GM23338 (cell line): ENCODE measurements at regions not wholly inside any gene's neighbourhood (a gene's known extent, or its start where the extent isn't known, plus 50 kb on each side); places are given as distances from the start of the nearest gene placed in this dataset.

Source experiments
- CREB1 ChIP-seq: fragments of 250-450 bp; sonication (Bioruptor Pico); IDR thresholded peaks from 2 replicates; pipeline ENCODE4 v1.5.0; 2020; ENCODE audit warnings: low read depth, mild to moderate bottlenecking, moderate library complexity
- EZH2 ChIP-seq: fragments of 200-600 bp; sonication (generic); IDR thresholded peaks from one replicate; pipeline ENCODE4 v1.8.0; 2017; ENCODE audit warnings: antibody characterized with exemption, mild to moderate bottlenecking, low read depth; ENCODE audit not compliant: unreplicated experiment
- EZH2phosphoT487 ChIP-seq: fragments of 200-600 bp; sonication (generic); IDR thresholded peaks from one replicate; pipeline ENCODE4 v1.8.1; 2018; ENCODE audit warnings: antibody characterized with exemption; ENCODE audit not compliant: unreplicated experiment
- NANOG ChIP-seq: IDR thresholded peaks from 2 replicates; pipeline ENCODE4 v1.6.1; 2016; ENCODE audit warnings: antibody characterized with exemption, borderline replicate concordance
- POLR2AphosphoS5 ChIP-seq: IDR thresholded peaks from 2 replicates; pipeline ENCODE4 v1.6.1; 2016; ENCODE audit warnings: antibody characterized with exemption, low read depth
- STAT1 ChIP-seq: IDR thresholded peaks from one replicate; pipeline ENCODE4 v1.6.1; 2016; ENCODE audit warnings: antibody characterized with exemption; ENCODE audit not compliant: unreplicated experiment
- ZNF114 ChIP-seq: fragments of 250-450 bp; sonication (Bioruptor Pico); IDR thresholded peaks from 2 replicates; pipeline ENCODE4 v1.5.0; 2020; ENCODE audit warnings: mild to moderate bottlenecking, moderate library complexity
- ZNF331 ChIP-seq: fragments of 250-450 bp; sonication (Bioruptor Pico); IDR thresholded peaks from 2 replicates; pipeline ENCODE4 v1.5.0; 2020; ENCODE audit warnings: low read depth, mild to moderate bottlenecking, moderate library complexity
- TF ChIP-seq, protein P1 (sequence below), 2 experiments: fragments of 200-600 bp in 1 of 2; sonication (generic) in 1 of 2; conservative IDR thresholded peaks; 2 replicates each; pipeline versions ENCODE4 v1.5.1 to v1.6.1; 2016 to 2017; ENCODE audit warnings: antibody characterized with exemption in 2 of 2, low read depth in 2 of 2, mild to moderate bottlenecking in 2 of 2, moderate library complexity in 1 of 2
- TF ChIP-seq, protein P2 (sequence below): IDR thresholded peaks from one replicate; pipeline ENCODE4 v1.6.1; 2018; ENCODE audit warnings: antibody characterized with exemption; ENCODE audit not compliant: unreplicated experiment
- TF ChIP-seq, protein P3 (sequence below): fragments of 250-450 bp; sonication (Bioruptor Pico); IDR thresholded peaks from 2 replicates; pipeline ENCODE4 v1.5.0; 2020; ENCODE audit warnings: mild to moderate bottlenecking, moderate library complexity

DNA sequence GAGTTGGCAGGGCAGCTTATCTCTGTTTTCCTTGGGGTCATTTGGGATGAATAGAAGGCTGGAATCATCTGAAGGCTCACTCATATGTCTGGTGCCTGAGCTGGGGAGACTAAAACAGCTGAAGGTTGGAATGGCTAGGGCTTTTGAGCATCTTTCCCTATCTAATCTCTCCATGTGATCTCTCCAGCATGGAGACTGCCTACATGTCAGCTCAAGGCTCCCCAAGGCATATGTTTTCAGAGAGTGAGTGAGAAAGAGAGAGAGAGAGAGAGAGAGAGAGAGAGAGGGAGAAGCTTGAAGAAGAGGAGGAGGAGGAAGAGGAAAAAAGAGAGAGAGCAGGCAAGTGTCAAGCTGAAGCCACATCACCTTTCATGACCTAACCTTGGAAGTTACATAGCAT, 143.4 kb downstream of the EBLN2 start:
- TF ChIP-seq, protein P1, sequence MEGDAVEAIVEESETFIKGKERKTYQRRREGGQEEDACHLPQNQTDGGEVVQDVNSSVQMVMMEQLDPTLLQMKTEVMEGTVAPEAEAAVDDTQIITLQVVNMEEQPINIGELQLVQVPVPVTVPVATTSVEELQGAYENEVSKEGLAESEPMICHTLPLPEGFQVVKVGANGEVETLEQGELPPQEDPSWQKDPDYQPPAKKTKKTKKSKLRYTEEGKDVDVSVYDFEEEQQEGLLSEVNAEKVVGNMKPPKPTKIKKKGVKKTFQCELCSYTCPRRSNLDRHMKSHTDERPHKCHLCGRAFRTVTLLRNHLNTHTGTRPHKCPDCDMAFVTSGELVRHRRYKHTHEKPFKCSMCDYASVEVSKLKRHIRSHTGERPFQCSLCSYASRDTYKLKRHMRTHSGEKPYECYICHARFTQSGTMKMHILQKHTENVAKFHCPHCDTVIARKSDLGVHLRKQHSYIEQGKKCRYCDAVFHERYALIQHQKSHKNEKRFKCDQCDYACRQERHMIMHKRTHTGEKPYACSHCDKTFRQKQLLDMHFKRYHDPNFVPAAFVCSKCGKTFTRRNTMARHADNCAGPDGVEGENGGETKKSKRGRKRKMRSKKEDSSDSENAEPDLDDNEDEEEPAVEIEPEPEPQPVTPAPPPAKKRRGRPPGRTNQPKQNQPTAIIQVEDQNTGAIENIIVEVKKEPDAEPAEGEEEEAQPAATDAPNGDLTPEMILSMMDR (conservative IDR thresholded peaks at IDR 0.05; ENCODE audit: low read depth in 2 of 2): no peak
- TF ChIP-seq POLR2AphosphoS5 (no peak), EZH2 (no peak), EZH2phosphoT487 (no peak), CREB1 (CRISPR knock-in tag) (no peak), ZNF114 (CRISPR knock-in tag) (no peak), NANOG (no peak), STAT1 (no peak), ZNF331 (CRISPR knock-in tag) (no peak)
- TF ChIP-seq, protein P2, sequence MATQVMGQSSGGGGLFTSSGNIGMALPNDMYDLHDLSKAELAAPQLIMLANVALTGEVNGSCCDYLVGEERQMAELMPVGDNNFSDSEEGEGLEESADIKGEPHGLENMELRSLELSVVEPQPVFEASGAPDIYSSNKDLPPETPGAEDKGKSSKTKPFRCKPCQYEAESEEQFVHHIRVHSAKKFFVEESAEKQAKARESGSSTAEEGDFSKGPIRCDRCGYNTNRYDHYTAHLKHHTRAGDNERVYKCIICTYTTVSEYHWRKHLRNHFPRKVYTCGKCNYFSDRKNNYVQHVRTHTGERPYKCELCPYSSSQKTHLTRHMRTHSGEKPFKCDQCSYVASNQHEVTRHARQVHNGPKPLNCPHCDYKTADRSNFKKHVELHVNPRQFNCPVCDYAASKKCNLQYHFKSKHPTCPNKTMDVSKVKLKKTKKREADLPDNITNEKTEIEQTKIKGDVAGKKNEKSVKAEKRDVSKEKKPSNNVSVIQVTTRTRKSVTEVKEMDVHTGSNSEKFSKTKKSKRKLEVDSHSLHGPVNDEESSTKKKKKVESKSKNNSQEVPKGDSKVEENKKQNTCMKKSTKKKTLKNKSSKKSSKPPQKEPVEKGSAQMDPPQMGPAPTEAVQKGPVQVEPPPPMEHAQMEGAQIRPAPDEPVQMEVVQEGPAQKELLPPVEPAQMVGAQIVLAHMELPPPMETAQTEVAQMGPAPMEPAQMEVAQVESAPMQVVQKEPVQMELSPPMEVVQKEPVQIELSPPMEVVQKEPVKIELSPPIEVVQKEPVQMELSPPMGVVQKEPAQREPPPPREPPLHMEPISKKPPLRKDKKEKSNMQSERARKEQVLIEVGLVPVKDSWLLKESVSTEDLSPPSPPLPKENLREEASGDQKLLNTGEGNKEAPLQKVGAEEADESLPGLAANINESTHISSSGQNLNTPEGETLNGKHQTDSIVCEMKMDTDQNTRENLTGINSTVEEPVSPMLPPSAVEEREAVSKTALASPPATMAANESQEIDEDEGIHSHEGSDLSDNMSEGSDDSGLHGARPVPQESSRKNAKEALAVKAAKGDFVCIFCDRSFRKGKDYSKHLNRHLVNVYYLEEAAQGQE: no peak
- TF ChIP-seq, protein P3, sequence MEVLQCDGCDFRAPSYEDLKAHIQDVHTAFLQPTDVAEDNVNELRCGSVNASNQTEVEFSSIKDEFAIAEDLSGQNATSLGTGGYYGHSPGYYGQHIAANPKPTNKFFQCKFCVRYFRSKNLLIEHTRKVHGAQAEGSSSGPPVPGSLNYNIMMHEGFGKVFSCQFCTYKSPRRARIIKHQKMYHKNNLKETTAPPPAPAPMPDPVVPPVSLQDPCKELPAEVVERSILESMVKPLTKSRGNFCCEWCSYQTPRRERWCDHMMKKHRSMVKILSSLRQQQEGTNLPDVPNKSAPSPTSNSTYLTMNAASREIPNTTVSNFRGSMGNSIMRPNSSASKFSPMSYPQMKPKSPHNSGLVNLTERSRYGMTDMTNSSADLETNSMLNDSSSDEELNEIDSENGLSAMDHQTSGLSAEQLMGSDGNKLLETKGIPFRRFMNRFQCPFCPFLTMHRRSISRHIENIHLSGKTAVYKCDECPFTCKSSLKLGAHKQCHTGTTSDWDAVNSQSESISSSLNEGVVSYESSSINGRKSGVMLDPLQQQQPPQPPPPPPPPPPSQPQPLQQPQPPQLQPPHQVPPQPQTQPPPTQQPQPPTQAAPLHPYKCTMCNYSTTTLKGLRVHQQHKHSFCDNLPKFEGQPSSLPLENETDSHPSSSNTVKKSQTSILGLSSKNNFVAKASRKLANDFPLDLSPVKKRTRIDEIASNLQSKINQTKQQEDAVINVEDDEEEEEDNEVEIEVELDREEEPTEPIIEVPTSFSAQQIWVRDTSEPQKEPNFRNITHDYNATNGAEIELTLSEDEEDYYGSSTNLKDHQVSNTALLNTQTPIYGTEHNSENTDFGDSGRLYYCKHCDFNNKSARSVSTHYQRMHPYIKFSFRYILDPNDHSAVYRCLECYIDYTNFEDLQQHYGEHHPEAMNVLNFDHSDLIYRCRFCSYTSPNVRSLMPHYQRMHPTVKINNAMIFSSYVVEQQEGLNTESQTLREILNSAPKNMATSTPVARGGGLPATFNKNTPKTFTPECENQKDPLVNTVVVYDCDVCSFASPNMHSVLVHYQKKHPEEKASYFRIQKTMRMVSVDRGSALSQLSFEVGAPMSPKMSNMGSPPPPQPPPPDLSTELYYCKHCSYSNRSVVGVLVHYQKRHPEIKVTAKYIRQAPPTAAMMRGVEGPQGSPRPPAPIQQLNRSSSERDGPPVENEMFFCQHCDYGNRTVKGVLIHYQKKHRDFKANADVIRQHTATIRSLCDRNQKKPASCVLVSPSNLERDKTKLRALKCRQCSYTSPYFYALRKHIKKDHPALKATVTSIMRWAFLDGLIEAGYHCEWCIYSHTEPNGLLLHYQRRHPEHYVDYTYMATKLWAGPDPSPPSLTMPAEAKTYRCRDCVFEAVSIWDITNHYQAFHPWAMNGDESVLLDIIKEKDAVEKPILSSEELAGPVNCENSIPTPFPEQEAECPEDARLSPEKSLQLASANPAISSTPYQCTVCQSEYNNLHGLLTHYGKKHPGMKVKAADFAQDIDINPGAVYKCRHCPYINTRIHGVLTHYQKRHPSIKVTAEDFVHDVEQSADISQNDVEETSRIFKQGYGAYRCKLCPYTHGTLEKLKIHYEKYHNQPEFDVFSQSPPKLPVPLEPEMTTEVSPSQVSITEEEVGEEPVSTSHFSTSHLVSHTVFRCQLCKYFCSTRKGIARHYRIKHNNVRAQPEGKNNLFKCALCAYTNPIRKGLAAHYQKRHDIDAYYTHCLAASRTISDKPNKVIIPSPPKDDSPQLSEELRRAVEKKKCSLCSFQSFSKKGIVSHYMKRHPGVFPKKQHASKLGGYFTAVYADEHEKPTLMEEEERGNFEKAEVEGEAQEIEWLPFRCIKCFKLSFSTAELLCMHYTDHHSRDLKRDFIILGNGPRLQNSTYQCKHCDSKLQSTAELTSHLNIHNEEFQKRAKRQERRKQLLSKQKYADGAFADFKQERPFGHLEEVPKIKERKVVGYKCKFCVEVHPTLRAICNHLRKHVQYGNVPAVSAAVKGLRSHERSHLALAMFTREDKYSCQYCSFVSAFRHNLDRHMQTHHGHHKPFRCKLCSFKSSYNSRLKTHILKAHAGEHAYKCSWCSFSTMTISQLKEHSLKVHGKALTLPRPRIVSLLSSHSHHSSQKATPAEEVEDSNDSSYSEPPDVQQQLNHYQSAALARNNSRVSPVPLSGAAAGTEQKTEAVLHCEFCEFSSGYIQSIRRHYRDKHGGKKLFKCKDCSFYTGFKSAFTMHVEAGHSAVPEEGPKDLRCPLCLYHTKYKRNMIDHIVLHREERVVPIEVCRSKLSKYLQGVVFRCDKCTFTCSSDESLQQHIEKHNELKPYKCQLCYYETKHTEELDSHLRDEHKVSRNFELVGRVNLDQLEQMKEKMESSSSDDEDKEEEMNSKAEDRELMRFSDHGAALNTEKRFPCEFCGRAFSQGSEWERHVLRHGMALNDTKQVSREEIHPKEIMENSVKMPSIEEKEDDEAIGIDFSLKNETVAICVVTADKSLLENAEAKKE (CRISPR knock-in tag): no peak
